GM23338 (cell line): ENCODE measurements at regions not wholly inside any gene's neighbourhood (a gene's known extent, or its start where the extent isn't known, plus 50 kb on each side); places are given as distances from the start of the nearest gene placed in this dataset.

Experiments
- ATAC-seq: fragments of 200-7000 bp; cut with Tn5 transposase; 3 replicates; pipeline ENCODE4 v1.9.1; 2020
- DNase-seq: peaks from one replicate; pipeline ENCODE4 v3.0.0-alpha.2; 2015; ENCODE audit warnings: low spot score
- H2AFZ ChIP-seq: fragments of 200-600 bp; sonication (generic); 2 replicates; pipeline ENCODE4 v1.8.0; 2016; ENCODE audit warnings: antibody characterized with exemption, mild to moderate bottlenecking, moderate library complexity
- H3F3A ChIP-seq: fragments of 200-600 bp; sonication (generic); replicated peaks from 2 replicates; pipeline ENCODE4 v1.8.0; 2017; ENCODE audit warnings: antibody characterized with exemption, mixed run types, low read depth
- H3K27ac ChIP-seq: fragments of 200-600 bp; sonication (generic); 2 replicates; pipeline ENCODE4 v1.6.1; 2016; ENCODE audit warnings: low read depth
- H3K27me3 ChIP-seq: fragments of 200-600 bp; sonication (generic); 2 replicates; pipeline ENCODE4 v1.8.0; 2016; ENCODE audit warnings: mild to moderate bottlenecking, mixed run types, moderate library complexity; ENCODE audit not compliant: insufficient read depth
- H3K36me3 ChIP-seq: fragments of 200-600 bp; sonication (generic); 2 replicates; pipeline ENCODE4 v1.8.0; 2016; ENCODE audit warnings: mild to moderate bottlenecking; ENCODE audit not compliant: insufficient read depth
- H3K4me1 ChIP-seq: fragments of 200-600 bp; sonication (generic); 2 replicates; pipeline ENCODE4 v1.8.0; 2016; ENCODE audit warnings: mild to moderate bottlenecking, moderate library complexity; ENCODE audit not compliant: insufficient read depth
- H3K4me2 ChIP-seq: fragments of 200-600 bp; sonication (generic); 2 replicates; pipeline ENCODE4 v1.7.1; 2017; ENCODE audit warnings: mixed run types
- H3K4me3 ChIP-seq: fragments of 200-600 bp; sonication (generic); 2 replicates; pipeline ENCODE4 v1.6.1; 2016; ENCODE audit warnings: mixed run types
- H3K79me2 ChIP-seq: fragments of 200-600 bp; sonication (generic); replicated peaks from 2 replicates; pipeline ENCODE4 v1.8.0; 2017; ENCODE audit warnings: mild to moderate bottlenecking; ENCODE audit not compliant: insufficient read depth
- H3K9me2 ChIP-seq: fragments of 200-600 bp; sonication (generic); 2 replicates; pipeline ENCODE4 v1.8.0; 2017; ENCODE audit not compliant: insufficient read depth
- H4K20me1 ChIP-seq: fragments of 200-600 bp; sonication (generic); replicated peaks from 2 replicates; pipeline ENCODE4 v1.8.0; 2017; ENCODE audit warnings: mild to moderate bottlenecking; ENCODE audit not compliant: insufficient read depth
- H3K27ac Mint-ChIP-seq: 2 replicates; pipeline ENCODE4 v1.8.0; 2020; ENCODE audit warnings: inconsistent platforms, mild to moderate bottlenecking, moderate library complexity, mixed read lengths
- H3K27me3 Mint-ChIP-seq: 3 replicates; pipeline ENCODE4 v1.8.0; 2022; ENCODE audit warnings: low read depth, mild to moderate bottlenecking, moderate library complexity, mixed read lengths, inconsistent platforms; ENCODE audit not compliant: insufficient read depth, poor library complexity
- H3K36me3 Mint-ChIP-seq: 3 replicates; pipeline ENCODE4 v1.8.0; 2021; ENCODE audit warnings: low read depth, mild to moderate bottlenecking, inconsistent platforms, moderate library complexity, mixed read lengths
- H3K4me1 Mint-ChIP-seq: 3 replicates; pipeline ENCODE4 v1.8.0; 2020; ENCODE audit warnings: mild to moderate bottlenecking, inconsistent platforms, mixed read lengths
- H3K4me3 Mint-ChIP-seq: 3 replicates; pipeline ENCODE4 v1.8.0; 2021; ENCODE audit warnings: moderate library complexity, mild to moderate bottlenecking, inconsistent platforms, mixed read lengths
- H3K9me3 Mint-ChIP-seq: 3 replicates; pipeline ENCODE4 v1.8.0; 2020; ENCODE audit warnings: moderate library complexity, mild to moderate bottlenecking, inconsistent platforms, mixed read lengths
- ETS1 ChIP-seq: IDR thresholded peaks from 2 replicates; pipeline ENCODE4 v1.6.1; 2016; ENCODE audit warnings: antibody characterized with exemption
- EZH2 ChIP-seq: fragments of 200-600 bp; sonication (generic); IDR thresholded peaks from one replicate; pipeline ENCODE4 v1.8.0; 2017; ENCODE audit warnings: antibody characterized with exemption, mild to moderate bottlenecking, low read depth; ENCODE audit not compliant: unreplicated experiment
- EZH2phosphoT487 ChIP-seq: fragments of 200-600 bp; sonication (generic); IDR thresholded peaks from one replicate; pipeline ENCODE4 v1.8.1; 2018; ENCODE audit warnings: antibody characterized with exemption; ENCODE audit not compliant: unreplicated experiment
- JUNB ChIP-seq: IDR thresholded peaks from one replicate; pipeline ENCODE4 v1.6.1; 2016; ENCODE audit warnings: antibody characterized with exemption; ENCODE audit not compliant: unreplicated experiment
- POLR2AphosphoS5 ChIP-seq: IDR thresholded peaks from 2 replicates; pipeline ENCODE4 v1.6.1; 2016; ENCODE audit warnings: antibody characterized with exemption, low read depth
- REST ChIP-seq: IDR thresholded peaks from one replicate; pipeline ENCODE4 v1.6.1; 2018; ENCODE audit warnings: antibody characterized with exemption; ENCODE audit not compliant: unreplicated experiment
- STAT1 ChIP-seq: IDR thresholded peaks from one replicate; pipeline ENCODE4 v1.6.1; 2016; ENCODE audit warnings: antibody characterized with exemption; ENCODE audit not compliant: unreplicated experiment
- ZNF114 ChIP-seq: fragments of 250-450 bp; sonication (Bioruptor Pico); IDR thresholded peaks from 2 replicates; pipeline ENCODE4 v1.5.0; 2020; ENCODE audit warnings: mild to moderate bottlenecking, moderate library complexity
- ZNF331 ChIP-seq: fragments of 250-450 bp; sonication (Bioruptor Pico); IDR thresholded peaks from 2 replicates; pipeline ENCODE4 v1.5.0; 2020; ENCODE audit warnings: low read depth, mild to moderate bottlenecking, moderate library complexity
- ZNF462 ChIP-seq: fragments of 250-450 bp; sonication (Bioruptor Pico); IDR thresholded peaks from 2 replicates; pipeline ENCODE4 v1.5.0; 2020; ENCODE audit warnings: mild to moderate bottlenecking, moderate library complexity

- H3K27ac Mint-ChIP-seq = no peak overlapping the region
- ATAC-seq (no peak), DNase-seq (no peak)
- no peaks in the 10 kb centered on the region for H4K20me1 ChIP-seq
- H3K36me3 Mint-ChIP-seq = no peaks in the 10 kb centered on the region
- TF ChIP-seq REST = no peak
- no peak for TF ChIP-seq STAT1
- no peak overlapping the region for H3K27ac ChIP-seq
- H2AFZ ChIP-seq = no peak overlapping the region
- H3K27me3 ChIP-seq = no peaks in the 10 kb centered on the region
- H3K4me1 ChIP-seq = no peaks in the 10 kb centered on the region
- no peaks in the 10 kb centered on the region for H3K79me2 ChIP-seq
- H3K4me2 ChIP-seq = no peak overlapping the region
- H3K36me3 ChIP-seq = no peaks in the 10 kb centered on the region
- peaks cover 3% of the 10 kb centered on the region for H3K27me3 Mint-ChIP-seq
- H3K4me3 Mint-ChIP-seq = no peak overlapping the region
- no peaks in the 10 kb centered on the region for H3K9me3 Mint-ChIP-seq
- H3K4me1 Mint-ChIP-seq = no peaks in the 10 kb centered on the region
- H3F3A ChIP-seq = no peaks in the 10 kb centered on the region
- H3K9me2 ChIP-seq = 0 out of 2 replicates have a peak, but pooled peaks cover 2% of the 10 kb centered on the region
- H3K4me3 ChIP-seq = no peak overlapping the region
Measured at GRCh38 chr18:2263303-2263890, 307.9 kb downstream of the METTL4 start.

- no peak overlapping the region for H3K4me2 ChIP-seq
- Mint-ChIP-seq H3K4me3 (no peak overlapping the region), H3K27ac (no peak overlapping the region), H3K9me3 (no peaks in the 10 kb centered on the region), H3K36me3 (no peaks in the 10 kb centered on the region), H3K27me3 (no peaks in the 10 kb centered on the region), H3K4me1 (no peaks in the 10 kb centered on the region)
- no peaks in the 10 kb centered on the region for H4K20me1 ChIP-seq
- no peak overlapping the region for H3K27ac ChIP-seq
- H3K4me1 ChIP-seq = no peaks in the 10 kb centered on the region
- TF ChIP-seq POLR2AphosphoS5 (no peak), ZNF114 (no peak), EZH2 (no peak), ZNF331 (CRISPR knock-in tag) (no peak), ETS1 (no peak), EZH2phosphoT487 (no peak), JUNB (no peak), ZNF462 (CRISPR knock-in tag) (no peak)
- H3K4me3 ChIP-seq = no peak overlapping the region
- DNase-seq (no peak), ATAC-seq (no peak)
- H3K79me2 ChIP-seq = no peaks in the 10 kb centered on the region
- no peaks in the 10 kb centered on the region for H3K9me2 ChIP-seq
- H3K36me3 ChIP-seq = no peaks in the 10 kb centered on the region
- no peak overlapping the region for H2AFZ ChIP-seq
- no peaks in the 10 kb centered on the region for H3F3A ChIP-seq
- no peaks in the 10 kb centered on the region for H3K27me3 ChIP-seq
Measured at GRCh38 chr18:2274613-2275012, 296.7 kb downstream of the METTL4 start.
